GM06990 (cell line): ENCODE measurements at regions not wholly inside any gene's neighbourhood (a gene's known extent, or its start where the extent isn't known, plus 50 kb on each side); places are given as distances from the start of the nearest gene placed in this dataset.

Experiments
- DNase-seq: peaks from one replicate; pipeline ENCODE4 v3.0.0-alpha.2; 2011; ENCODE audit not compliant: insufficient read length; ENCODE audit errors: extremely low read depth
- H3K27me3 ChIP-seq: replicated peaks from 2 replicates; pipeline ENCODE4 v1.6.0; 2011; ENCODE audit warnings: low read length; ENCODE audit not compliant: control insufficient read depth, insufficient read depth
- H3K36me3 ChIP-seq: 2 replicates; pipeline ENCODE4 v1.5.1; 2011; ENCODE audit warnings: low read length; ENCODE audit not compliant: control insufficient read depth, insufficient read depth
- H3K4me3 ChIP-seq: replicated peaks from 2 replicates; pipeline ENCODE4 v1.5.1; 2011; ENCODE audit warnings: low read depth, mild to moderate bottlenecking, control low read depth, low read length
- TF ChIP-seq, protein P1 (sequence below): IDR thresholded peaks from 2 replicates; pipeline ENCODE4 v1.5.1; 2011; ENCODE audit warnings: low read length, control low read depth, mild to moderate bottlenecking, inconsistent platforms; ENCODE audit not compliant: insufficient read depth, poor library complexity, severe bottlenecking

DNA sequence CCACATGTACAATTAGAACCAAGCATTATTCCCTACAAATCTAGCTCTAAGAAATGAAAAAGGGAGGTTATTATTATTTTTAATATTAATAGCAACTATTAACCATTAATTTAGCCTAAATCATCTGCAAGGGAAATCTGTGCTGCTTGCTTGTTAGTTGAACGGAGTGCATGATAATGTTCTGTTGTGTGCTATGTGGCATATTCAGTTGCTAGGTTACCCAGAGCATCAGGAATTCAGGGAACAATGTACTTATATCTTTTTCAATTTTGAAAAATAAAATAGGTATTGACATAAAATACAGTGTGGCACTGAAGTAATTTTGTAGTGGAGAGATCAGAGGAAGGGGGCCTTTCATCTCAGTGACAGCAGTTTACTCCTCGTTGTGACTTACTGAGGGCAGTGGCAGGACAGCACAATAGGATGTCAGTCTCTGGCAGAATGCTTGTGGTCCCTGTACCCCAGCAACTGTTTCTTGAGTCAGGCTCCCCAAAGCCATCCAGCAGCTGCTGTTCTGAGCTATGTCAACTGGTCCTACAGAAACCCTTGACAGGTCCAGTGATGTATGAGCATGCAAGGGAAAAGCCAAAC is 173.6 kb downstream of the TMEM161B start:
- DNase-seq: no peak
- Histone ChIP-seq H3K36me3 (no peaks in the 10 kb centered on the region), H3K27me3 (no peaks in the 10 kb centered on the region), H3K4me3 (no peak overlapping the region)
- TF ChIP-seq, protein P1, sequence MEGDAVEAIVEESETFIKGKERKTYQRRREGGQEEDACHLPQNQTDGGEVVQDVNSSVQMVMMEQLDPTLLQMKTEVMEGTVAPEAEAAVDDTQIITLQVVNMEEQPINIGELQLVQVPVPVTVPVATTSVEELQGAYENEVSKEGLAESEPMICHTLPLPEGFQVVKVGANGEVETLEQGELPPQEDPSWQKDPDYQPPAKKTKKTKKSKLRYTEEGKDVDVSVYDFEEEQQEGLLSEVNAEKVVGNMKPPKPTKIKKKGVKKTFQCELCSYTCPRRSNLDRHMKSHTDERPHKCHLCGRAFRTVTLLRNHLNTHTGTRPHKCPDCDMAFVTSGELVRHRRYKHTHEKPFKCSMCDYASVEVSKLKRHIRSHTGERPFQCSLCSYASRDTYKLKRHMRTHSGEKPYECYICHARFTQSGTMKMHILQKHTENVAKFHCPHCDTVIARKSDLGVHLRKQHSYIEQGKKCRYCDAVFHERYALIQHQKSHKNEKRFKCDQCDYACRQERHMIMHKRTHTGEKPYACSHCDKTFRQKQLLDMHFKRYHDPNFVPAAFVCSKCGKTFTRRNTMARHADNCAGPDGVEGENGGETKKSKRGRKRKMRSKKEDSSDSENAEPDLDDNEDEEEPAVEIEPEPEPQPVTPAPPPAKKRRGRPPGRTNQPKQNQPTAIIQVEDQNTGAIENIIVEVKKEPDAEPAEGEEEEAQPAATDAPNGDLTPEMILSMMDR: no peak

DNA sequence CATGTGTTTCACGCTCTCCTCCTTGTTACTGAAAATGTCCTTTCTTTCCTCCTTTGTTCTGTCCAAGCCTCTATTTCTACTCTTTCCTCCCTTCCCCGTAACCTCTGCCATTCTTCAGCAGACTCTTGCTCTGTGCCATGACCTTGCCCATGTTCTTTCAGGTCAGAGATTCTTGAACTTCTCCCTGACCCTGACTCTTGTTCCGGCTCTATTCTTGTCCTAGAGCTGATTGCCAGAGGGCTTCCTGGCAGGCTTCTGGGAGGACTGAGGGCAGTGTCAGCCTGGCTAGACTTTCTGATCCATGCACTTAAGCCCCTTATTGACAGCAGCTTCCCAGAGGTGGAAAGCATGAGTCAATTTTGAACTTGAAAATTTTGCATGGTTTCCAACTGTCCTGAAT is 174.2 kb downstream of the TMEM161B start:
- TF ChIP-seq, protein P1: no peak
- Histone ChIP-seq H3K4me3 (no peak overlapping the region), H3K27me3 (no peaks in the 10 kb centered on the region), H3K36me3 (no peaks in the 10 kb centered on the region)
- no peak for DNase-seq

DNA sequence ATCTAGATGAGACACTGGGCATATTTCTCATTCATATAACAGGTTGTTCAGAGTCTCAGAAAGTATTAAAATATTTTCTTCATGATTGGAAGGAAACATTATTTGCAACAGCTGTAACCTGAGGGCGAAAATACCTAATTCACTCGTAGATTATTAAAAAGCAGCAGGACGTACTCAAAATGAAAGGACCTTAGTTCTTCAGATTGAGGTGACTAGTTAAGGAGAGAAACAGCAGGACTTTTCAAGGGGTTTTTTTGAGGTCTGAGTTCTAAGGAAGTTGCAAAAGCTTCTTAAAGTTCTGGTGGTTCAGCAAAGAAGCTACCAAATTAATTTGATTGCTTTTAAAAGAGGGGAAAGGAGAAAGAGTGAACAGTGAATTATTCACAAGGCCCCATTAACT is 174.9 kb downstream of the TMEM161B start:
- Histone ChIP-seq H3K36me3 (no peaks in the 10 kb centered on the region), H3K27me3 (no peaks in the 10 kb centered on the region), H3K4me3 (no peak overlapping the region)
- TF ChIP-seq, protein P1: no peak
- DNase-seq: no peak

DNA sequence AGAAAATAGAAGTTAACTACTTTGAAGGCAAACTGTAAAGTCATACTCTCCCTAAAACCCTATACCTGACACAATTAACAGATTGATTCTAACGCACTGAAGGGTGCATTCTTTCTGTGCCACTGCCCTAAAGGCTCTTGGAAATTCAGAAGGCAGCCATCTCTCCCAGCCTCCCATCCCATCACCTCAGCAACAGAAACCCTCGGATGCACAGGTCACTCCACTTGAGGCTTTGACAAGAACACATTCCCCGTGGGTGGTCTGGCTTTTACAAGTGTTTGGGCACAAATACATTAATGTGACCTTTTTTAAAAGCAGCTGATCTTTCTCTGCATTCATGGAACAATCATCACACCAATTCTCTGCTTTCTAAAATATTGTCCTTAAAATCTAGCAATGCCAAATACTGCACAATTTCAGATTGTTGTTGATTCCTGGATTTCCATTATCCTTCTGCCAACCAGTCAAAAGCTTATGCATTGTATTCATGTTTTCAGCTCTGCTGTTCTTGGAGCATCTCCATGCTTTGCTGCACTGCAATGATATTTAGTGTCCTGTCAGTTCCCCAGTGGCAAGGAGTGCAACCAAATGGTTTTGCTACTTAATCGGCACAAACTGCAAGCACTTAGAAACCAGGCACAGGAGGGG is 175.6 kb downstream of the TMEM161B start:
- Histone ChIP-seq H3K36me3 (no peaks in the 10 kb centered on the region), H3K4me3 (no peak overlapping the region), H3K27me3 (no peaks in the 10 kb centered on the region)
- DNase-seq: no peak
- TF ChIP-seq, protein P1: no peak

DNA sequence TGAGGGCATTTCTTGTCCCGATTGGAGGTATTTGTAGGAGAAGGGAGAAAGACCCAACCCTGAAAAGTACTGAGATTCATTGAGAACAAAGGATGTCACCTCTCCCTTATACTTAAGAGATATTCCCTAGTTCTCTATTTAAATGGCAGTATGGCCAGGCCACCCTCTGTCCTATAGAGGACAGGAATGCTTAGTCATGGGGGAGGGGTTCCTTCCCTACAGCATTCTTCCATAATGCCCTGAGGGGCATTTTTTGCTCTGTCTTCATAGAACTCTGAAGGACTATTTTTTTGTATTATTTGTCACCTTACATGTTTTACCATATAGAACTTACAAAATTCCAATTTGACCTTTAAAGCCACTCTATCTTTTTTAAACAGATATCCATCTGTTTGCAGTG is 176.3 kb downstream of the TMEM161B start:
- no peak for DNase-seq
- Histone ChIP-seq H3K36me3 (no peaks in the 10 kb centered on the region), H3K27me3 (no peaks in the 10 kb centered on the region), H3K4me3 (no peak overlapping the region)
- TF ChIP-seq, protein P1: no peak
